ENCODE measurements at regions not wholly inside any gene's neighbourhood (a gene's known extent, or its start where the extent isn't known, plus 50 kb on each side); places are given as distances from the start of the nearest gene placed in this dataset.

DNA sequence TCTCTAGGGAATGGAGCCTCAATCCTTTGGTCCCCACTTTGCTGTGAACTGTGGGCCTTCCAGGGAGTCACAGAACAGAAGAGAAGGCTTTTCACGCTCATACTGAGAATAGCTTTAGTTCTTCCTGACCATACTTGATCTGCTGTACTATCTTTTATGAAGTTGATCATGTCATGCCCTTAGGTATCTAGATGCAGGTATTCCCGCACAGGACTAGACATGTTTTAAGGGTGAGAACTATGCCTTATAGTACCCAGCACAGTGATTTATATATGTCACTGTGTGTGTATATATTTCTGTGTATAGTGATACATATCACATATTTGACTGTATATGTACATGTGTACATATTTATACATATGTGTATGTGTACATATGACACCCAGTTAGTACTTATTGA lies 358.4 kb upstream of the SEMA6D start:
- no peaks in the 10 kb centered on the region for H3K27me3 Mint-ChIP-seq (ENCODE audit: low read depth)
- no peak overlapping the region for H4K91ac ChIP-seq (ENCODE audit: insufficient read length, low read depth, low read length)
- no peaks in the 10 kb centered on the region for H3K4me1 ChIP-seq (ENCODE audit: insufficient read depth, low read length)

More for the DNA sequence above, 358.4 kb upstream of the SEMA6D start:
- no peak overlapping the region for H3K4ac ChIP-seq (ENCODE audit: low read depth, low read length)
- no peaks in the 10 kb centered on the region for H3K27me3 ChIP-seq (ENCODE audit: insufficient read depth, low read length)
- no peak overlapping the region for H3K9ac ChIP-seq (ENCODE audit: extremely low read depth, insufficient read length, low read length)
- H3K9me3 Mint-ChIP-seq = no peaks in the 10 kb centered on the region
- no peak overlapping the region for H2BK120ac ChIP-seq (ENCODE audit: low read depth, low read length, poor library complexity, severe bottlenecking)
- H3K4me3 Mint-ChIP-seq = no peak overlapping the region
- no peak for DNase-seq
- no peak overlapping the region for H4K5ac ChIP-seq (ENCODE audit: insufficient read length, low read depth, low read length)
- no peaks in the 10 kb centered on the region for H3K9me3 ChIP-seq (ENCODE audit: control insufficient read depth, low read depth, low read length)
- H3K4me1 Mint-ChIP-seq = peaks cover 3% of the 10 kb centered on the region in 2 experiments
- no peak overlapping the region for H3K23ac ChIP-seq (ENCODE audit: insufficient read length, low read depth, low read length)
- TF ChIP-seq, protein P1, sequence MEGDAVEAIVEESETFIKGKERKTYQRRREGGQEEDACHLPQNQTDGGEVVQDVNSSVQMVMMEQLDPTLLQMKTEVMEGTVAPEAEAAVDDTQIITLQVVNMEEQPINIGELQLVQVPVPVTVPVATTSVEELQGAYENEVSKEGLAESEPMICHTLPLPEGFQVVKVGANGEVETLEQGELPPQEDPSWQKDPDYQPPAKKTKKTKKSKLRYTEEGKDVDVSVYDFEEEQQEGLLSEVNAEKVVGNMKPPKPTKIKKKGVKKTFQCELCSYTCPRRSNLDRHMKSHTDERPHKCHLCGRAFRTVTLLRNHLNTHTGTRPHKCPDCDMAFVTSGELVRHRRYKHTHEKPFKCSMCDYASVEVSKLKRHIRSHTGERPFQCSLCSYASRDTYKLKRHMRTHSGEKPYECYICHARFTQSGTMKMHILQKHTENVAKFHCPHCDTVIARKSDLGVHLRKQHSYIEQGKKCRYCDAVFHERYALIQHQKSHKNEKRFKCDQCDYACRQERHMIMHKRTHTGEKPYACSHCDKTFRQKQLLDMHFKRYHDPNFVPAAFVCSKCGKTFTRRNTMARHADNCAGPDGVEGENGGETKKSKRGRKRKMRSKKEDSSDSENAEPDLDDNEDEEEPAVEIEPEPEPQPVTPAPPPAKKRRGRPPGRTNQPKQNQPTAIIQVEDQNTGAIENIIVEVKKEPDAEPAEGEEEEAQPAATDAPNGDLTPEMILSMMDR (conservative IDR thresholded peaks at IDR 0.05) = no peak
- H3K36me3 Mint-ChIP-seq (ENCODE audit: insufficient read depth in 1 of 3, low read depth in 3 of 3) = no peaks in the 10 kb centered on the region; a peak in 1 of 7 replicates
- H4K8ac ChIP-seq (replicated peaks; ENCODE audit: insufficient read length, low read depth, low read length) = no peak overlapping the region
- H3K79me1 ChIP-seq (ENCODE audit: insufficient read depth, low read depth, low read length, poor library complexity, severe bottlenecking) = no peaks in the 10 kb centered on the region
- no peak overlapping the region for H3K14ac ChIP-seq (ENCODE audit: insufficient read depth, low read length)
- no peak overlapping the region for H3K56ac ChIP-seq (ENCODE audit: insufficient read length, low read depth, low read length)
- no peak overlapping the region for H3K18ac ChIP-seq (ENCODE audit: insufficient read length, low read depth, low read length)
- no peak overlapping the region for H3K27ac ChIP-seq (ENCODE audit: insufficient read length, low read depth, low read length)
- H2AK5ac ChIP-seq (ENCODE audit: insufficient read length, low read length) = no peak overlapping the region
- no peak overlapping the region for H2BK12ac ChIP-seq (ENCODE audit: insufficient read length, low read depth, low read length)
- no peak overlapping the region for H2BK5ac ChIP-seq (ENCODE audit: insufficient read length, low read length)
- no peak overlapping the region for H2AFZ ChIP-seq (ENCODE audit: low read length)
- H3T11ph ChIP-seq (ENCODE audit: low read length) = no peak overlapping the region
- H3K79me2 ChIP-seq (ENCODE audit: insufficient read depth, low read length) = no peaks in the 10 kb centered on the region
- H2BK20ac ChIP-seq (ENCODE audit: low read depth, low read length, poor library complexity, severe bottlenecking) = no peak overlapping the region
- WGBS (ENCODE audit: extremely low coverage, insufficient read length, low lambda C conversion rate) = no CpG with 5 or more reads among the region's 2 CpGs
- no peak overlapping the region for H3K27ac Mint-ChIP-seq
- no peak overlapping the region for H3K4me2 ChIP-seq (ENCODE audit: insufficient read depth, insufficient read length, low read length)
- no peaks in the 10 kb centered on the region for H3K23me2 ChIP-seq (ENCODE audit: insufficient read length, low read depth, low read length, poor library complexity, severe bottlenecking)
- no peaks in the 10 kb centered on the region for H4K20me1 ChIP-seq (ENCODE audit: control insufficient read depth, insufficient read depth, insufficient read length)
- no peak overlapping the region for H2BK15ac ChIP-seq (ENCODE audit: low read depth, low read length)

Measured in H9 (cell line).